Heart left ventricle (tissue), 16 donors: ENCODE measurements at regions not wholly inside any gene's neighbourhood (a gene's known extent, or its start where the extent isn't known, plus 50 kb on each side); places are given as distances from the start of the nearest gene placed in this dataset.
"Not testable (repeated sequence)": the region's sequence is repeated elsewhere in the genome, so short reads cannot be mapped to it uniquely, and the experiment has no call there.

Experiments used
- ATAC-seq, 4 donors: fragments of 200-7000 bp; cut with Tn5 transposase; one replicate each; pipeline ENCODE4 v1.9.1; 2020 to 2022; ENCODE audit warnings: moderate library complexity in 4 of 4, mild to moderate bottlenecking in 3 of 4, moderate number of reproducible peaks in 1 of 4
- DNase-seq, 5 donors: peaks; one replicate each; pipeline ENCODE4 v3.0.0-alpha.2; 2020
- H3K27ac ChIP-seq, 12 donors: fragments of 200-600 bp; sonication (generic) in 4 of 12; one replicate each; pipeline versions ENCODE4 v1.5.0 to v1.8.0; 2016 to 2022; ENCODE audit warnings: mild to moderate bottlenecking in 2 of 12
- H3K27me3 ChIP-seq, 9 donors: fragments of 200-600 bp; sonication (generic) in 2 of 9; one replicate each; pipeline versions ENCODE4 v1.5.1 to v1.8.0; 2016 to 2022; ENCODE audit warnings: mild to moderate bottlenecking in 3 of 9
- H3K36me3 ChIP-seq, 9 donors: fragments of 200-600 bp; sonication (generic) in 2 of 9; one replicate each; pipeline versions ENCODE4 v1.5.0 to v1.8.0; 2018 to 2022; ENCODE audit warnings: mild to moderate bottlenecking in 2 of 9
- H3K4me1 ChIP-seq, 12 donors: fragments of 200-600 bp; sonication (generic) in 4 of 12; one replicate each; pipeline versions ENCODE4 v1.5.0 to v1.8.0; 2016 to 2022; ENCODE audit warnings: mild to moderate bottlenecking in 3 of 12
- H3K4me3 ChIP-seq, 12 donors: fragments of 200-600 bp; sonication (generic) in 4 of 12; one replicate each; pipeline versions ENCODE4 v1.5.0 to v1.8.0; 2017 to 2022; ENCODE audit warnings: mild to moderate bottlenecking in 9 of 12, moderate library complexity in 4 of 12
- H3K9me3 ChIP-seq, 12 donors: fragments of 200-600 bp; sonication (generic) in 4 of 12; one replicate each; pipeline versions ENCODE4 v1.5.0 to v1.8.0; 2016 to 2022; ENCODE audit warnings: mild to moderate bottlenecking in 1 of 12
- CTCF ChIP-seq, 12 donors: fragments of 200-600 bp; sonication (generic) in 4 of 12; IDR thresholded peaks; one replicate each; pipeline versions ENCODE4 v1.5.0 to v1.8.0; 2018 to 2022; ENCODE audit warnings: antibody characterized with exemption in 12 of 12, mild to moderate bottlenecking in 5 of 12
- POLR2A ChIP-seq, 2 donors: fragments of 450-650 bp; IDR thresholded peaks; one replicate each; pipeline ENCODE4 v1.6.1; 2017; ENCODE audit warnings: antibody characterized with exemption in 2 of 2, mild to moderate bottlenecking in 2 of 2, moderate library complexity in 2 of 2
- WGBS, 4 donors: extraction: QIAGEN DNeasy Blood & Tissue Kit in 2 of 4; methylation state at CpG; one replicate each; pipeline versions ENCODE4 v1.1.5 to v1.1.7; 2013 to 2018; 5-methylcytosine and 5-hydroxymethylcytosine counted together
- intact Hi-C, 10 donors: fragments of 100-400 bp; cut with DNase I; formaldehyde crosslinking; loops; one replicate each; pipeline versions ENCODE4 v1.11.1 to v1.14.2; 2022
- donor health status: ischemic (EF 13 %, LVEDD 7.1; RV severe dilation, severe dysfunction).
- donor health status: healthy with polysubstance abuse.
- donor health status: DM: no; HTN: yes; CAD: no.
- donor health status: DM: no; HTN: no; CAD: no.
- donor health status: ischemic (EF 25% LVEDD 6.9; RV normal size, moderate dysfunction).
- donor health status: ischemic (EF 25% LVEDD 5.7; RV mildly dilated, moderate dysfunction).
- donor health status: healthy.
- donor health status: DM: yes; HTN: yes; CAD: no.
- donor health status: ischemic (EF 35%, LVEDD 5.7; RV mildly dilated, moderate dysfunction).
- donor health status: nonischemic (EF 11% LVEDD 7.7; RV severe dilation, severe dysfunction).
- donor health status: DM: yes; HTN: yes; CAD: no.
- donor health status: PGD.
- donor health status: ischemic (EF 29% LVEDD 5.4; RV normal size, mild dysfunction).
- donor health status: nonischemic (EF 23%, LVEDD 6.1; RV moderate dilation, normal function).

GRCh38 chr1:229907884-229908638, 159.0 kb upstream of the GALNT2 start:
- ATAC-seq (no peak), DNase-seq (no peak)
- H3K27me3 ChIP-seq: peaks cover 0 to 3% (median 0%) of the 10 kb centered on the region in 9 donors
- WGBS, 4 donors: 57 to 62% (median 59%) methylated on average over 7 of the region's 7 CpGs
- no peaks in the 10 kb centered on the region for H3K9me3 ChIP-seq
- H3K27ac ChIP-seq: no peak overlapping the region
- TF ChIP-seq POLR2A (IDR thresholded peaks at IDR 0.05) (no peak), CTCF (IDR thresholded peaks at IDR 0.05) (no peak)
- intact Hi-C loops: no loop called here
- no peaks in the 10 kb centered on the region for H3K36me3 ChIP-seq
- no peaks in the 10 kb centered on the region for H3K4me1 ChIP-seq
- H3K4me3 ChIP-seq: no peak overlapping the region

GRCh38 chr1:229908689-229909088, 158.3 kb upstream of the GALNT2 start:
- 86 to 91% (median 89%) methylated on average over 4 of the region's 4 CpGs for WGBS, 4 donors
- Histone ChIP-seq H3K27ac (no peak overlapping the region), H3K4me1 (no peaks in the 10 kb centered on the region), H3K4me3 (no peak overlapping the region), H3K36me3 (no peaks in the 10 kb centered on the region), H3K27me3 (peaks cover 0 to 3% (median 0%) of the 10 kb centered on the region in 9 donors), H3K9me3 (no peaks in the 10 kb centered on the region)
- TF ChIP-seq POLR2A (IDR thresholded peaks at IDR 0.05): no peak
- ATAC-seq (no peak), DNase-seq (no peak)
- intact Hi-C loops: no loop called here

GRCh38 chr1:229913489-229913888, 153.5 kb upstream of the GALNT2 start:
- DNase-seq: no peak
- TF ChIP-seq CTCF (IDR thresholded peaks at IDR 0.05) (no peak), POLR2A (IDR thresholded peaks at IDR 0.05) (no peak)
- H3K4me3 ChIP-seq: no peak overlapping the region
- no peaks in the 10 kb centered on the region for H3K4me1 ChIP-seq
- ATAC-seq: no peak
- H3K9me3 ChIP-seq: no peaks in the 10 kb centered on the region
- intact Hi-C loops: no loop called here
- H3K27ac ChIP-seq: no peak overlapping the region
- H3K36me3 ChIP-seq: no peaks in the 10 kb centered on the region
- WGBS, 4 donors: 2 to 10% (median 4%) methylated on average over 1 of the region's 1 CpG
- peaks cover 0 to 3% (median 0%) of the 10 kb centered on the region in 9 donors for H3K27me3 ChIP-seq

- H3K9me3 ChIP-seq, H3K36me3 ChIP-seq, H3K27ac ChIP-seq, ATAC-seq, H3K27me3 ChIP-seq, intact Hi-C loops, DNase-seq, H3K4me1 ChIP-seq, H3K4me3 ChIP-seq: not testable (repeated sequence)
- WGBS, 4 donors: 94 to 97% (median 96%) methylated on average over 10 of the region's 10 CpGs
Measured at GRCh38 chr1:229919488-229919887, 147.6 kb upstream of the GALNT2 start.

- no peaks in the 10 kb centered on the region for H3K4me1 ChIP-seq
- intact Hi-C loops: no loop called here
- DNase-seq: no peak
- ATAC-seq: no peak
- TF ChIP-seq POLR2A (IDR thresholded peaks at IDR 0.05) (no peak), CTCF (IDR thresholded peaks at IDR 0.05) (no peak)
- no peaks in the 10 kb centered on the region for H3K36me3 ChIP-seq
- H3K27ac ChIP-seq: no peak overlapping the region
- H3K27me3 ChIP-seq: no peaks in the 10 kb centered on the region
- WGBS, 4 donors: 92 to 100% (median 97%) methylated on average over 2 of the region's 2 CpGs
- no peak overlapping the region for H3K4me3 ChIP-seq
- no peaks in the 10 kb centered on the region for H3K9me3 ChIP-seq
Measured at GRCh38 chr1:229920683-229921082, 146.4 kb upstream of the GALNT2 start.
